ENCODE measurements at regions not wholly inside any gene's neighbourhood (a gene's known extent, or its start where the extent isn't known, plus 50 kb on each side); places are given as distances from the start of the nearest gene placed in this dataset.
"Not testable (repeated sequence)": the region's sequence is repeated elsewhere in the genome, so short reads cannot be mapped to it uniquely, and the experiment has no call there.

GRCh38 chr3:104437131-104437750 lies 929.5 kb upstream of the ALCAM start:
- TF ChIP-seq CTCF (IDR thresholded peaks at IDR 0.05): no peak
- ATAC-seq (no peak), DNase-seq (no peak)
- Histone ChIP-seq H3K27me3 (no peaks in the 10 kb centered on the region), H3K27ac (no peak overlapping the region), H3K4me1 (no peaks in the 10 kb centered on the region), H3K36me3 (no peaks in the 10 kb centered on the region), H3K4me3 (no peak overlapping the region), H3K9me3 (no peaks in the 10 kb centered on the region)
- intact Hi-C loops (cut with DNase I): no loop called here

- Histone ChIP-seq H3K4me3 (no peak overlapping the region), H3K27me3 (no peaks in the 10 kb centered on the region), H3K36me3 (no peaks in the 10 kb centered on the region), H3K9me3 (no peaks in the 10 kb centered on the region), H3K4me1 (no peaks in the 10 kb centered on the region), H3K27ac (no peak overlapping the region)
- DNase-seq (no peak), ATAC-seq (no peak)
- intact Hi-C loops (cut with DNase I): no loop called here
- TF ChIP-seq CTCF (IDR thresholded peaks at IDR 0.05): no peak
Observed at GRCh38 chr3:104437891-104438290, 928.8 kb upstream of the ALCAM start.

GRCh38 chr3:104438706-104439105 lies 928.0 kb upstream of the ALCAM start:
- H3K27me3 ChIP-seq: no peaks in the 10 kb centered on the region
- no peak overlapping the region for H3K27ac ChIP-seq
- ATAC-seq: no peak
- no peaks in the 10 kb centered on the region for H3K36me3 ChIP-seq
- intact Hi-C loops (cut with DNase I): no loop called here
- TF ChIP-seq CTCF (IDR thresholded peaks at IDR 0.05): no peak
- H3K4me3 ChIP-seq: no peak overlapping the region
- DNase-seq: no peak
- H3K9me3 ChIP-seq: no peaks in the 10 kb centered on the region
- no peaks in the 10 kb centered on the region for H3K4me1 ChIP-seq

- H3K27ac ChIP-seq; DNase-seq; H3K36me3 ChIP-seq; H3K9me3 ChIP-seq; ATAC-seq; H3K4me1 ChIP-seq; H3K4me3 ChIP-seq; H3K27me3 ChIP-seq; intact Hi-C loops (cut with DNase I): not testable (repeated sequence)
Observed at GRCh38 chr3:104445252-104445919, 921.3 kb upstream of the ALCAM start.

- H3K4me1 ChIP-seq: no peaks in the 10 kb centered on the region
- H3K9me3 ChIP-seq: no peaks in the 10 kb centered on the region
- H3K27me3 ChIP-seq: no peaks in the 10 kb centered on the region
- no peaks in the 10 kb centered on the region for H3K36me3 ChIP-seq
- no peak overlapping the region for H3K4me3 ChIP-seq
- DNase-seq (no peak), ATAC-seq (no peak)
- no peak for TF ChIP-seq CTCF (IDR thresholded peaks at IDR 0.05)
- no peak overlapping the region for H3K27ac ChIP-seq
- intact Hi-C loops (cut with DNase I): no loop called here
Observed at GRCh38 chr3:104447681-104448080, 919.0 kb upstream of the ALCAM start.

GRCh38 chr3:104452697-104453096 lies 914.0 kb upstream of the ALCAM start:
- Histone ChIP-seq H3K9me3 (no peaks in the 10 kb centered on the region), H3K4me3 (no peak overlapping the region), H3K27me3 (no peaks in the 10 kb centered on the region), H3K27ac (no peak overlapping the region), H3K36me3 (no peaks in the 10 kb centered on the region), H3K4me1 (no peaks in the 10 kb centered on the region)
- ATAC-seq: no peak
- no peak for TF ChIP-seq CTCF (IDR thresholded peaks at IDR 0.05)
- intact Hi-C loops (cut with DNase I): no loop called here
- DNase-seq: no peak

Measured in upper lobe of right lung (tissue), 1 donor.